HG02943 (cell line): ENCODE measurements at regions not wholly inside any gene's neighbourhood (a gene's known extent, or its start where the extent isn't known, plus 50 kb on each side); places are given as distances from the start of the nearest gene placed in this dataset.

Source experiments
- ATAC-seq: cut with Tn5 transposase; IDR thresholded peaks from one replicate; pipeline ENCODE4 v1.9.1; 2021; ENCODE audit warnings: mild to moderate bottlenecking, low read depth, moderate library complexity; ENCODE audit not compliant: unreplicated experiment

DNA sequence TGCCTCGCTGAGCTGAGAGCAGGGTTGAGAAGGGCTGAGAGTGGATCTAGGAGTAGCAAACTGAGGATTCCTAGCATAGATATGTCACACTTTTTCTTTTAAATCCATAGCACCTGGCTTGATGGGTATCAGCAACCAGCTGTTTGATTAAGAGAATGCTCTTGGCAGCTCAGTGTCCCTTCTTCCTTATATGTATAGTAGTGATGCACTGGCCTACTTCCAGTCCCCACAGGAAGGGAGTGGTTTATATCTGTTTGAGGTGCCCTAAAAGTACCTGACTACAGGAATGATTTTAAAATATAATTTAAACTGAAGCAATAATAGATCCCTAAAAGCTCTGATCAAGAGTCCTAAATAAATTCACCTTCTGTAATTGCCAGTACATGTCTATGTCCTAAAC is 546.8 kb upstream of the ZNF608 start:
- ATAC-seq: no peak

DNA sequence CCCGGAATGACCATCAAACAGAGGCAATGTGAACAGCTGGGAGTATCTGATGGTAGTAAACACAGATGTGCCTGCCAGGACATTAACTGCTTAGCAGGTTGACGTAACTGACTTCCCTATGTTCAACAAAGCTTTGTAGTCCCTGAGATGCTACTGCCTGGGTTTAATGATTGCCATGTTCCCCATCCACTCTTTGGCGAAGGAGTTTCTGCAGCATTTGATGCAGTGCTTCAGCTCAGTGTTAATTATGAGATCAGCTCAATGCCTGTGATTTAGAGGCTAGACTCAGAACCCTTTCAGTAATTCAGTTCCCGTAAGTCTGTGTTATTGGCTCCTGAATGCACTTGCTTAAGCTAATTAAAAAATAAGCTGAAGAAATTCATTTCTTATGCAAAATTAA is 547.3 kb upstream of the ZNF608 start:
- ATAC-seq: no peak

DNA sequence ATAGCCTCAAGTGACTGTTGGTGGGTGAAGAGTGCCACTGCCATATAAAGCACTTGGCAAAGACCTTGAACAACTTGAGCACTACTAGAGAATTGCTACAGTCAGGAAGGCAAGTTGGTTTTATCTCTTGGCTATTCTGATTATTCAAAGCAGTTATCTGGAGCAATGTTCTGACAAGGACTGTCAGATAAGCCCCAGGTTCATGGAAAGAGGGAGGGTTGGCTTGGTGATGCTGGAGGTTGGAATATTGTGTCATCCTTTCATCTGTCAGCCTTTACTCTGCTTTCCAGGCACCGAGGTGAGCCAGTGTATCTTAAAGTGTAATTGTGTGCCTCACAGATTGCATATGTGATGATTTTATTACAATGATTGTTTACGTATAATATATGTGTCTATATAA is 548.4 kb upstream of the ZNF608 start:
- no peak for ATAC-seq

DNA sequence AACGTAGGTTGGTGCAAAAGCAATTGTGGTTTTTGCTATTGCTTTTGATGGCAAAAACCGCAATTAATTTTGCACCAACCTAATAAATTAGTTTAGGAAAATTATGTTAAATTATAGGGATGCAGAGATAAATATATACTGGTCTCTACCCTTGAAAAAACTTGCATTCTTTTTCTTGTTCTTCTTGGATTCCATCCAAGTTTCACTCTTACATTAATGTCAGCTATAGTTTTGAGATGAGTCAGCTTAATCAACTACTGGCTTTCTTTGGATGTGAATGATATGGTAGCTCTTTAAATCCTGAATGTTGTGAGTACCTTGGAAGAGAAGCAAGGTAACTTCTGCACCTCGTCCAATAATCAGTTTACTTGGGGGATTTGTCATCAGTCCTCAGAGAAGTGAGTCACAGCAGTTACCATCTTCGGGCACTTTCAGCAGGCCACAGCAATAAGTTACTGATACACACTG is 549.0 kb upstream of the ZNF608 start:
- ATAC-seq: no peak

DNA sequence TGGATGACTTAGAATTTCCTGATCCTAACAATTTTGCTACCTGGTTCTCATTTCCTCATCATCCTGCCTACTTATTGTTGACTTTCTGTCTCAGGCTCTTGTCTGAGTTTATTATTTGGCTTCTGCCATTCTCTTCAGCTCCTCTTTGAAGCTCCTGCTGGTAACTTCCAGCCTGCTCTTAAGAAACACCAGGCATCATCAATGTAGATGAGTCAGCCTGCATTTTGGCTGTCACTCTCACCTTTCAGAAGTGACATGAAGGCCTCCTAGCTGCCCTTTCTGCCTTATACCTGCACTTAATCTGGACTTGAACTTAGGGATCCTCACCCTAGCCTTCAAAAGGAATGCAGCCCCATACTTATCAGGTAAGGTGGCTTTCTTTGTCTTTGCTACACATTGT is 551.8 kb upstream of the ZNF608 start:
- no peak for ATAC-seq

DNA sequence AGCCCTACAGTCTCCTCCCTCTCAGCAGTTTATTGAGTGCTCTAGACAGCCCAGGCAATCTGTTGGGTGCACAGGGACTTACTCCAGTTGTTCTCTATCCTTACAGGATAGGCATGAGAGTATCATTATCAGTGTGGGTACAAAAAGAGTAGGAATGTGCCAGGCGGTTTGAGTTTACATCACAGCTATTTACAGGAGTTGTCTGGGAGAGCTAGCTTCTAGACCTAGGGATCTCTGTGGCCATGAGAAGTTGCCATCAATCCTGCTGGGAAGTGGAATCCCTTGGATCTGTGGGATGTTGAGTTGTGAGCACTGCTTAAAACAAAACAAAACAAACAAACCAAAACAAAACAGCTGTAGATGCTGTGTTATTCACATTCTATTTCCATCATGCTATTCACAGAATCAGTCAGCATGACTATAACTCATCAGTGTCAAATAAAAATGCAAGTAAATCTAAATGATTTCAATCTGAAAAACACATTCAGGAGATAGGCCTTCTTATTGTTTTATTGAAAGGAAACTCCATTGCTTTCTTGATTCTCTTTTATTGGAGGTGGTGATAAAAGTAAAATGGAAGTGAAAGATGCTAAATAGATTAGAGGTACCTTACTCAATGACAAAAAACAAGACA is 552.4 kb upstream of the ZNF608 start:
- no peak for ATAC-seq

DNA sequence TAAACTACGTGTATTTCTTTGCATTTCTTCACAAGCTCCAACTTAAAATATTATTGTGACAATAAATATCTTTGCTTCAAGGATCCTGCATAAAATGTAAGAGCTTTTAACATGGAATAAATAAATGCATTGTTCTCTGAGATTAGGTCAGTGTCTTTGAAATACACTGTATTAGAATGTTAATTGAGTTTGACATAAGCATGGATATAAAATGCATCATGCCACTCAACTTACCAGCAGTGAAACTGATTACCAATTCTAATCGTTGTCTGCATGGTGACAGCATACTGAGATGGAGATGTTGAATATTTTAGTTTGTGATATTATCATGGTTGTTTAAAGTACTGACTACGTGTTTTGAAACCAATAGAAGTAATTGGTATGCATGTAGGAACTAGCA is 555.3 kb upstream of the ZNF608 start:
- no peak for ATAC-seq

DNA sequence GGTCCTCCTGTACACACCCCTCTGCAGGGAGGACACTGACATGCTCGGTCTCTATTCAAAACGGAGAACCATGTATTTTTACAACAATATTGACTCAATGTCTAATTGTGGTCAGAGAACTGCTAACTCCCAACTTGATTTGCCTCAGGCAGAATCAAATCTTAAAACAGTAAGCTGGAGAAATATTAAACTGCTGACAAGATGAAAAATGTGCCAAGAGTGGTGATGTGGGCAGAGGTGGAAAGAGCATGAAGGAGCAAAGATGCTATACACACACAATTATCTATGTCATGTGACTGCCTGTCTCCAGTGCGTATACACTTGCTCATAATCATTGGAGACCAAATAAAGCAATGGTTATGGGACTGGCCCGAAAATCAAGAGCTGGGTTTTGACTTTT is 556.1 kb upstream of the ZNF608 start:
- no peak for ATAC-seq

DNA sequence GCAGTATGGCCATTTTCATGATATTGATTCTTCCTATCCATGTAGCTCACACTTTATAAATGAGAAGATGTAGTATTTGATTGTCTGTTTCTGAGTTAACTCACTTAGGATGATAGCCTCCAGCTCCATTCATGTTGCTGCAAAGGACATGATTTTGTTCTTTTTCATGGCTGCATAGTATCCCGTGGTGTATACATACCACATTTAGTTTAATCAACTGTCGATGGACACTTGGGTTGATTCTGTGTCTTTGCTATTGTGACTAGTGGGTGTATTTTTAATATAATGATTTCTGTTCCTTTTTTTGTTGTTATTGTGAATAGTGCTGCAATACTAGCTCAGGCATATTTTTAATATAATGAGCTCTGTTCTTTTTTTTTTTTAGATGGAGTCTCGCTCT is 560.3 kb upstream of the ZNF608 start:
- ATAC-seq: no peak

DNA sequence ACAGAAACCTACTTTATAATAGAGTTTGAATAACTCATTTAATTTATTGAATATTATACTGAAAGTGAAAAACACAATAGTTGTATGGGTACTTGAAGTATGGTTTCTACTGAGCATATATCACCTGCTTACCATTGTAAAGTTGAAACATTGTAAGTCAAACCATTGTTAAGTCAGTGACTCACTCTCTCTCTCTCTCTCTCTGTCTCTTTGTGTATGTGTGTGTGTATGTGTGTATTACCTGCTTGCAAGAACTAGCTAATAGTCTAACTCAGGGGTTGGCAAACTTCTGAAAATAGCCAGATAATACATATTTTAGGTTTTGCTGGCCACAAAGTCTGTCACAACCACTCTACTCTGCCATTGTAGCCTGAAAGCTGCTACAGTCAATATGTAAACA is 564.3 kb upstream of the ZNF608 start:
- no peak for ATAC-seq

DNA sequence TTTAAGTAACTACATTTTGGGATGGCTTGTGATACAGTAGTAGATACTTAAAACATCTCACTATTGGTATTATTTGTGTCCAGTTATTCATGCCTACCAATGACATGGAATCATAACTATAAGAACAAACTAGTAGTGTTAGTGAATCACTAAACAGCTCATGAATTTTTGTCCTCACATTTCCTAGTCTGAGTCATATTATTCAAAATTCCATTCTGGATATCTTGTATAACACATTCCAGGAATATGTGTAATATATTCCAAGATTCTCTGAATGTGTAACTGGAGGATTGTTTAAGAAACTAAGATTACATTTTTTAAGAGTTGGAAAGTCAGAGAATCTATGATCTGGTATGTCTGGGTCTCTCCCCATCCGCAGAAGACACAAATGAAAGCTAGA is 565.3 kb upstream of the ZNF608 start:
- no peak for ATAC-seq

DNA sequence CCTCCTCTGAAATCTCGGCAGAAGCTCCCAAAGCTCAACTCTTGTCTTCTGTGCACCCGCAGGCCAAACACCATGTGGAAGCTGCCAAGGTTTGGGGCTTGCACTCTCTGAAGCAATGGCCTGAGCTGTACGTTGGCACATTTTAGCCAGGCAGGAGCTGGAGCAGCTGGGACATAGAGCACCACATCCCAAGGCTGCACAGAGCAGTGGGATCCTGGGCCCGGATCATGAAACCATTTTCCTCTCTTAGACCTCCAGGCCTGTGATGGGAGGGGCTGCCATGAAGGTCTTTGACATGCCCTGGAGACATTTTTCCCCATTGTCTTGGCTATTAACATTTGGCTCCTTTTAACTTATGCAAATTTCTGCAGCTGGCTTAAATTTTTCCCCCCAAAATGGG is 567.1 kb upstream of the ZNF608 start:
- no peak for ATAC-seq

DNA sequence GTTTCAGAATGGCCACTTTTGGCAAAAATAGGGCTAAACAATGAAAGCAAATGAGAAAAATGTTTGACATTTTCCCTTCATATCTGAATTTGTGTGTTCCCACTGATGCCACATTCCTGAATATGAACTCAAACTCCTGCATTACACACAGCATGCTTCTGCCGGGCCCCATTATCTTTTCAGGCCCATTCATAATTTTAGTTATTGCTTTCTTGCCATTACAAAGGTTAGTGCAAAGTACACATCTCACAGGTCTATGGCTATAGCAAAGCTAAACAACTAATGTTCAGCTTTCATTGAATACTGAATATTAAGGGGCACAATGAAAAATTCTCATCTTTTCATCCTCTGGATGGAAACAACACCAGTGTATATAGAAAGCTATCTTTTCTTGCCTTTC is 568.9 kb upstream of the ZNF608 start:
- no peak for ATAC-seq

DNA sequence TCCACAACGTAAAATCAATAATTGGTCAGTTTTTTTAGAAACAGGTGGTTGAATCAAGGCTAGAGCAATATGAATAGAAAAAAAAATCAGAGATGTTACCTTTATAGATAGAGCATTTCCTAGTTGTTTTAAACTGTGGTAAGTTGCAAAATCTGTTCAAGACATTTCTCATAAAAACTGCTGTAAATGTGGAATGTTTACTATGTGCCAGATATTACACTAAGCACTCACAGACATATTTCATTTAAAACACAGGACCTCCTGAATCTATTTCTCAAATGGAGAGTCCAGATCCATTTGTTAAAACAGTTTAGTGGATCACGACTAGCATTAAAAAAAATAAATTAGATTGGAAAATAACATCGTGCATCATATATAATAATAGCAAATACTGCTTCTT is 570.0 kb upstream of the ZNF608 start:
- no peak for ATAC-seq

DNA sequence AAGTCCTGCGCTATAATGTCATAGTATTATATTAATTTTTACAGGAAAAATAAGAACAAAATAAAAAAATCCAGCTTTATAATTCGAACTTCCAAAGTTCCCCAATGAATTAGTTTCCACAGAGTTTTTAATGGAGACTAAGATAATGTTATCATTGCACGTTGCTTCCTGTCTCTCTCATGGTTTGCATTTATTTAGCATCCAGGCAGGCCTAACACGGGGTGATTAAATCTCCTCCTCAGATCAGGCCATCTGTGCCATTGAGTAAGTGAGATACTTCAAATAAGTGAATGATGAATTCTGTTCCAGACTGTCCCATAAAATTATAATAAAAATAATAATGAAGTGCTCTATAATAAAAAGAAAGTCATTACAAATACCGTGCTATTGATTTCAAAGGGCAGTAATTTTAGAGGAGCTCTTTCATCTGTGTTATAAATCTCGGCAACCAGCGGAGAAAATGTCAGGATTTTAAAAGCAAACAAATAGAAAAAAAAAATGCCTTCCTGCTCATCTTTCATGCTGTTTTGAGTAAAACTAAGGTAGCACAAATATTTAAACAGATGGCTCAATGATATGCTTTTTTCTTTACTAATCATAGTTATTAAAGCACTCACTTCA is 570.6 kb upstream of the ZNF608 start:
- no peak for ATAC-seq

DNA sequence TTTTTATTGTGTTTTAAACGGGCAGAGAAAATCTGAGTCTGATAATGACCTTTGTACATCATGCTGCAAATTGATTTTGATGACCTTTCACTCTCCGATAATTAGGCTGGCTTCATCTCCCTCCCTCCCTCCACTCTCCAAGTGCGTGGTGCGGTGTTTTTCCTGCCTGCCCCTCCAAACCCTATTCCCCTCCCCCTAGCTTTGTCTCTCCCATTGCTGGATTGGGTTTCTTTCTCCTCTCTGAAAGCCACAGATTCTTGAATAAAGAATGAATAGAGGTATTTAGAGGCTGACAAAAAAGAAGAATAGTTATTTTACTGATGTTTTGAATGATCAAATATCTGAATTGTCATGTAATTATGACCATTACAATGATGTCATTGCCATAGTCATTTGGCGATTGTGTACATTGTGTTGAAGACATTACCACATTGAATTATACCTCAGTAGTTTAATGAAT is 571.1 kb upstream of the ZNF608 start:
- ATAC-seq: no peak

DNA sequence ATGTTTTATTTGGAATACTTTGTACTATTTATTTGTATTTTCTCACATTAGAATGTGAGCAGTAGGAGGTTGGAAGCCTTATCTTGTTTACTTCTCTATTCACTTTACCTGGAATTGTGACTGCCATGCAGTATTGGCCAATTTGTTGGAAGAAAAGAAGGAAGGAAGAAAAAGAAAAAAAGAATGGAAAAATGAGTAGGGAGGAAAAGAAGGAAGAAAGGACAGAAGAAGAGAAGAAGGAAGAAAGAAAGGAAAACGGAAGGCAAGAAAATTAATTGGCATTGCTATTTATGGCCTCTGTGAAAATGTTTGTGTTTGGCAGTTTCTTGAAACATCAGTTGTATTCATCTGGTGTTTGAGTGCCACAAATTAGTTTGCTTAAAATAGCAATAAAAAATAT is 575.2 kb upstream of the ZNF608 start:
- no peak for ATAC-seq

DNA sequence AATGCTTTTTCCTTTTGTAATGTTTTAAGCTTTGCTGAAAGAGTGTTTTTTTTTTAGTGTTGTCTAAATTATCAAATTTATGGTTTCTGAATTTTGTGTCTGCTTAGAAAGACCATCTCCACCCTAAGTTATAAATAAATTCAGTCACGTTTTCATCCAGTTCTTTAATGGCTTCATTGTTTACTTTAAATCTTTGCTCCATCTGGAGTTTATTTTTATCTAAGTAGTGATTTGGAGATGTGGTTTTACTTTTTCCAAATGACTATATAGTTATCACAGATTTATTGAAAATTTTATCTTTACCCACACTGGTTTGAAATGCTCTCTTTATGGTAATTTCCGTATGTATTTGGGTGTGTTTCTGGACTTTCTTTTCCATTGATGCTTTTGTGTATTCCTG is 577.2 kb upstream of the ZNF608 start:
- no peak for ATAC-seq

DNA sequence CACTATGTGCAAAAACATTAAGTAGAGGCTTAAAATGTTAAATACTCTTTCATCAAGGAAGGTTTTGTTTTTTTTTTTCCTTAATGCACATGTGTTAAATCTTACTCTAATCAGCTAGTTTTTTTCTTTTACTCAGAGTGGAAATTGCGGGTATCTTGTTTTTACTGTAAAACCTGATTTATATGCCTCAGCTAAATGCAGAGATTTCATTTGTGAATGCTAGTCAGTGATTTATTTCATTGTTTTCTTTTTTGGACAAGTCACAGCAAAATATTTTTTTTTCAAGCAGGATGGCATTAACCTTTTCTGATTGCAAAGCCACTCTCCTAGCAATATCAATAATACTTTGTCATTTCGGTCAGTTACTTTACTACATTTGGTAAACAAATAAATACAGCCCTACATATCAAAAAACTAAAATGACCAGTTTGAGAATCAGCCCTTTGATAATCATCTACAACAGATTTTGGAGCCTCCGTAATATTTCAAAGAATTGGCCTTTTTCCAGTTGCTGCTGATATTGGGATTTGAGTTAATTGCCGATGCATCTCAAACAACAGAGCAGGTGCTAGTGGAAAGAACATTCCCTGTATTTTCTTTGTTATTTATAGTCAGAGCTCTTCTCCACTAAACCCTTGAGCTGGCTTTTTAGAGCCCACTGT is 579.2 kb upstream of the ZNF608 start:
- no peak for ATAC-seq

DNA sequence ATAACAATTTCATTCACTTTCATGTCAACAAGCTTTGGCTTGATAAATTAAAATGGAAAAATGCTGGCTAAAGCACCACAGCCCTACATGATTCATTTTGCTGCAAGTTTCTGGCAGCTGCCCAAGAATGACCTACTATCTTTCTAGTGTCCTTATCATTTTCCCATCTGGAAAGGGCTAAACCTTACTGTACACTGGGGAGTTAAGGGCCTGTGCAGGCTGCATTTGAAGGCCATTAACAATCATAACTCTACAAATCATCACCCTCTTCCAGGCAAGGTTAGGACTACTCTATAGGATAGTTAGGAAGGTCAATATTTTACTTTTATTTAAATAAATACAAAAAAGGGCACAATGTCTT is 579.7 kb upstream of the ZNF608 start:
- no peak for ATAC-seq

DNA sequence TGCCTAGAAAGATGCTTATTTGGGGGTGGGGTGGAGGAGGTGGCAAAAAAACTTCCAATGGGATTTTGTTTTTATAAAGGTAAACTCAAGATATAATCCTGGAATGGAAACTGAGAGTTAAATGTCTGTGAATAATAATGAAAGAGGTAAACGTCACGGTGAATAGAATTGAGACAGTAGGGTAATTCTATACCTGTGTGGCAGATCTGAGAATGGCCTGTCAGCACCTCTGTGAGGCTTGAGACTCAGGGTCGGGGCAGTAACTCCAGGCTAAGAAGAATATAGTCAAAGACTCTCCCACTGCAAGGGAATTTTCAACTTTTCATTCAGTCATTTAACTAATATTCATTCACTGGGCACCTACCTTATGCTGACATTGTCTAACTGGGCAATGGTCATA is 581.2 kb upstream of the ZNF608 start:
- ATAC-seq: no peak

DNA sequence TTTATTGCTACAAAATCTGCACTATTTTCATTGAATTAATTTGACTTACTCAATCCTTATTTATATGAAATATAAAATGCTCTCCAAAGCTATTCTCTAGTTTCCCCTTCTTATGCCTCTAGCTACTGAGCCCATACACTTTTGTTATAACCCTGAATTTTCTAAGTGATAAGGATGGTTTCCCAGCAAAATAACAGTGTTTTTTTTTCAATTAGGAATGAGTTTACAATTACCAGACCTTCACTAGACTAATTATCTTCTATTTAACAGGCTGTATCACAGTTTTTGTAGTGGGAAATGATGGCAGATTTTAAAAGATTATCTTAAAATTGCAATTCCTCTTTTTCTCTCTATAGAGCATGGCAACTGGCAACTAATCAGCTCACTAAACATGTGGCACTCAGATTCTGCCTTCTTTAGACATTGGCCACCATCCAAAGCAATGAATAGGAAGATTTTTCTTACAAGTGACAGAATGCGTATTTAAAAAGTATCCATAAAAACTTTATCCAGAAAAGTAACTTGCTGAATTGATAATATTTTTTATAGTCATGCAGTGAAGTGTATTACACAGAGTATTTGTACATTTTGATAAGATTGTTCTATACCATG is 585.7 kb upstream of the ZNF608 start:
- no peak for ATAC-seq
